Pancreas (tissue), 10 donors: ENCODE measurements at regions not wholly inside any gene's neighbourhood (a gene's known extent, or its start where the extent isn't known, plus 50 kb on each side); places are given as distances from the start of the nearest gene placed in this dataset.
"Not testable (repeated sequence)": the region's sequence is repeated elsewhere in the genome, so short reads cannot be mapped to it uniquely, and the experiment has no call there.

ENCODE experiments used
- ATAC-seq, 4 donors: fragments of 200-7000 bp; cut with Tn5 transposase; one replicate each; pipeline versions ENCODE4 v1.8.0 to v1.9.1; 2020; ENCODE audit warnings: mild to moderate bottlenecking in 4 of 4, moderate library complexity in 4 of 4
- DNase-seq, 6 donors: peaks; one replicate each; pipeline ENCODE4 v3.0.0-alpha.2; 2020
- FAIRE-seq: peaks from 2 replicates; lab custom pipeline; 2012; peaks lifted over from hg19 to GRCh38; lab: Jason Lieb, UNC
- H3K27ac ChIP-seq, 4 donors: fragments of 200-600 bp; sonication (generic); 1 replicate in 3 of 4; 2 replicates in 1 of 4; pipeline versions ENCODE4 v1.5.0 to v1.8.0; 2020
- H3K27me3 ChIP-seq, 4 donors: fragments of 200-600 bp; one replicate each; pipeline ENCODE4 v1.8.0; 2021
- H3K36me3 ChIP-seq, 3 donors: fragments of 200-600 bp; sonication (generic) in 1 of 3; one replicate each; pipeline versions ENCODE4 v1.5.0 to v1.8.0; 2020 to 2021
- H3K4me1 ChIP-seq, 3 donors: fragments of 200-600 bp; one replicate each; pipeline ENCODE4 v1.8.0; 2021
- H3K4me3 ChIP-seq, 4 donors: fragments of 200-600 bp; sonication (generic) in 2 of 4; one replicate each; pipeline versions ENCODE4 v1.5.0 to v1.8.0; 2020 to 2021
- H3K9me3 ChIP-seq, 4 donors: fragments of 200-600 bp; one replicate each; pipeline ENCODE4 v1.8.0; 2021
- CTCF ChIP-seq, 4 donors: fragments of 200-600 bp; sonication (generic) in 3 of 4; IDR thresholded peaks; one replicate each; pipeline versions ENCODE4 v1.5.0 to v1.8.0; 2021; ENCODE audit warnings: antibody characterized with exemption in 4 of 4
- WGBS, 2 donors: extraction: QIAGEN DNeasy Blood & Tissue Kit; methylation state at CpG; one replicate each; pipeline ENCODE4 v1.1.7; 2013; 5-methylcytosine and 5-hydroxymethylcytosine counted together
- intact Hi-C, 3 donors: fragments of 100-400 bp; cut with DNase I; formaldehyde crosslinking; loops; one replicate each; pipeline versions ENCODE4 v1.11.1 to v1.14.2; 2022
- donor health status: healthy with polysubstance abuse.
- donor health status: DM: no; HTN: no; CAD: no; lungs with moderate emphysema.
- donor health status: DM: no; HTN: no; CAD: no.
- donor health status: control.
- donor health status: control.
- donor health status: Bipolar disorder and iron deficiency.
- donor health status: DM: yes; HTN: yes; CAD: no.
- donor health status: DM: no; HTN: no; CAD: no.
- donor health status: DM: no; HTN: no; CAD: no.
- donor health status: DM: yes; HTN: yes; CAD: no.

- no peak for FAIRE-seq
- TF ChIP-seq CTCF (IDR thresholded peaks at IDR 0.05), result no peak
- intact Hi-C loops, result no loop called here
- DNase-seq, result no peak
- Histone ChIP-seq H3K27ac (no peak overlapping the region), H3K36me3 (no peaks in the 10 kb centered on the region), H3K9me3 (no peaks in the 10 kb centered on the region), H3K27me3 (no peaks in the 10 kb centered on the region), H3K4me3 (no peak overlapping the region), H3K4me1 (no peaks in the 10 kb centered on the region)
- WGBS, 2 donors, result 73 to 83% methylated on average over 6 of the region's 6 CpGs
- no peak for ATAC-seq
Measured at GRCh38 chr14:22243971-22244581, 344.9 kb downstream of the DAD1 start.

GRCh38 chr14:22238320-22238719 lies 350.7 kb downstream of the DAD1 start:
- FAIRE-seq, DNase-seq: not testable (repeated sequence)
- 22 to 31% methylated on average over 3 of the region's 3 CpGs for WGBS, 2 donors

GRCh38 chr14:22233377-22233776 lies 355.6 kb downstream of the DAD1 start:
- FAIRE-seq, result no peak
- Histone ChIP-seq H3K4me1 (no peaks in the 10 kb centered on the region), H3K9me3 (no peaks in the 10 kb centered on the region), H3K4me3 (no peak overlapping the region), H3K36me3 (no peaks in the 10 kb centered on the region), H3K27me3 (no peaks in the 10 kb centered on the region), H3K27ac (no peak overlapping the region)
- no peak for DNase-seq
- ATAC-seq, result no peak
- TF ChIP-seq CTCF (IDR thresholded peaks at IDR 0.05), result no peak
- intact Hi-C loops, result no loop called here

More at GRCh38 chr14:22238320-22238719, 350.7 kb downstream of the DAD1 start:
- H3K4me3 ChIP-seq, H3K9me3 ChIP-seq, H3K36me3 ChIP-seq, ATAC-seq, H3K4me1 ChIP-seq, H3K27me3 ChIP-seq, intact Hi-C loops, H3K27ac ChIP-seq: not testable (repeated sequence)

- no peak overlapping the region for H3K27ac ChIP-seq
- TF ChIP-seq CTCF (IDR thresholded peaks at IDR 0.05), result no peak
- no peaks in the 10 kb centered on the region for H3K9me3 ChIP-seq
- H3K36me3 ChIP-seq, result no peaks in the 10 kb centered on the region
- H3K27me3 ChIP-seq, result no peaks in the 10 kb centered on the region
- ATAC-seq (no peak), DNase-seq (no peak), FAIRE-seq (no peak)
- WGBS, 2 donors, result 48 to 82% methylated on average over 2 of the region's 2 CpGs
- H3K4me1 ChIP-seq, result no peaks in the 10 kb centered on the region
- intact Hi-C loops, result no loop called here
- no peak overlapping the region for H3K4me3 ChIP-seq
Measured at GRCh38 chr14:22232933-22233332, 356.1 kb downstream of the DAD1 start.

GRCh38 chr14:22232486-22232885 lies 356.5 kb downstream of the DAD1 start:
- FAIRE-seq, result no peak
- H3K27ac ChIP-seq, result no peak overlapping the region

More at GRCh38 chr14:22232486-22232885, 356.5 kb downstream of the DAD1 start:
- Histone ChIP-seq H3K27me3 (no peaks in the 10 kb centered on the region), H3K9me3 (no peaks in the 10 kb centered on the region), H3K36me3 (no peaks in the 10 kb centered on the region), H3K4me3 (no peak overlapping the region), H3K4me1 (no peaks in the 10 kb centered on the region)
- no peak for DNase-seq
- intact Hi-C loops, result no loop called here
- ATAC-seq, result no peak
- TF ChIP-seq CTCF (IDR thresholded peaks at IDR 0.05), result no peak
